ENCODE measurements at regions not wholly inside any gene's neighbourhood (a gene's known extent, or its start where the extent isn't known, plus 50 kb on each side); places are given as distances from the start of the nearest gene placed in this dataset.

DNA sequence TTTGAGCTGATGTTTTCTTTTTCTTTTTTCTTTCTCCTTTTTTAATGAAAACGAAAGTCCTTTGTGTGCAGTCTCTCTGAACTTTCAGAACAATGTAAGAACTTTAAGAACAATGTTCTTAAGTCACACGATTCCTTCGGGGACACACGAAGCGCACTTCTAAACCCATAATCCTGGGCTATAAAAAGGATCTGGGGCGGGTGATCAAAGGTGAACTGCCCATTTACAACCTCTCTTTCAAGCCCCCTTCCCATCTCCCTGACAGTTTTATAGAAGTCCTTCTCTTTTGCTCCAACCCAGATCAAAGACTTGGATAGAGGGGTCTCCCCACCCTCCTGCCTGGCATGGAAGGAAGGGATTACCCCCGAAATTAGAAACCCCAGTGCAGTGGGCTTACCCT is 126.8 kb downstream of the BDH1 start:
- H3K4me2 ChIP-seq (ENCODE audit: low read length) = no peak overlapping the region
- no peak overlapping the region for H3K9ac ChIP-seq (ENCODE audit: low read depth, low read length)
- H3K9me3 ChIP-seq (replicated peaks; ENCODE audit: low read length) = no peaks in the 10 kb centered on the region
- H3K4me3 ChIP-seq (ENCODE audit: low read length) = no peak overlapping the region
- H3K36me3 ChIP-seq (ENCODE audit: insufficient read depth, low read length) = no peaks in the 10 kb centered on the region
- H3K4me1 ChIP-seq (ENCODE audit: control insufficient read depth, insufficient read depth, low read length) = peaks cover 34% of the 10 kb centered on the region
- peaks cover 49% of the 10 kb centered on the region for H3K27me3 ChIP-seq (ENCODE audit: control insufficient read depth, insufficient read depth, low read length)

DNA sequence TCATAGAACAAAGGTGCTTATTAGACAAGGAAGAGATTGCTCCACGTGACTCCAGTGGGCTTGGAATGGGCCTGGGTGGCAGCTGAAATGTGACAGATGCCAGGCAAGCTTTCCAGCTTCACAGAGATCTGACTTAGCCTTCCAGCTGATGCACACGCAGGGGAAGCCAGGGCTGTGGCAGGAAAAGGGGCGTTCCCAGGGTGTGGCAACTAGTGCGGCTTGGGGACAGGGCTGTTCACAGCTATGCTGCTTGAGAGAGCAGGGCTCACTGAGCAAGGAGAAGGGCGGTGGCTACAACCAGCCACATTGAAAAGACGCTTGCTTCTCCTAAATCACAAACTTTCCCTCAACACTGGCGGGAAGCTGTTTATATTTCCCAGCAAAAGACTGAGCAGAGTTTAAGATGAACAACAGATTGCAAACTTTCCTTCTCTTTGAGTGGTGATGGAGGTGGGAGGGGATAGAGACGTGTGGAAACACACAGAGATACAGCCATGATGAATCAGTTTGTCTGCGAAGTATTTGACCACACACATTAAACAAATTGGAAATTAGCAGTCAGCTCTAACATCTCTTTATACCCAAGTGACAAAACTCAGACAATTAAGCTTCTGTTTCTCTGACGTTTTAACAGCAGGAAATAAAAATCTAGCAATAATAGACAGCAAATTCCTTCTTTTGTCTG is 127.5 kb downstream of the BDH1 start:
- H3K4me1 ChIP-seq (ENCODE audit: control insufficient read depth, insufficient read depth, low read length) = peaks cover 34% of the 10 kb centered on the region
- H3K9me3 ChIP-seq (replicated peaks; ENCODE audit: low read length) = no peaks in the 10 kb centered on the region
- no peaks in the 10 kb centered on the region for H3K36me3 ChIP-seq (ENCODE audit: insufficient read depth, low read length)
- no peak overlapping the region for H3K9ac ChIP-seq (ENCODE audit: low read depth, low read length)
- H3K27me3 ChIP-seq (ENCODE audit: control insufficient read depth, insufficient read depth, low read length) = peaks cover 52% of the 10 kb centered on the region
- H3K4me3 ChIP-seq (ENCODE audit: low read length) = no peak overlapping the region
- no peak overlapping the region for H3K4me2 ChIP-seq (ENCODE audit: low read length)

DNA sequence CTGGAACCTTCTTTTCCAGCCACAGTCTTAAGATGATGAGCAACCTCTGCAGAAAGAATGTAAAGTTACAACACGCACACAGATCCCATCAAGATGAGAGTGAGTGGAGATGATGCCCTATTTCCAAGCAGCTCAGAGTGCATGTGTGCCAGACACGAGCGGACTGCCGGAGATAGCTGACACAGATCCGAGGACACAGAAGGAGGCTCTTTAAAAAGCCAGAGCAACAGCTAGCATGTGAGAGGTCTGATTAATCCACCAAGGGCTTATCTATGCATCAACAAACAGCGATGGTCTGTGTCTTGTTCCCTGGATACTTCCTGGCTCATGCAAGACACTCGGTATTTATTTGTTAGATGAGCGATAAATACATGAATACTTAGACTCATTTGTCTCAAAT is 128.6 kb upstream of the DLG1 start:
- H3K4me1 ChIP-seq (ENCODE audit: control insufficient read depth, insufficient read depth, low read length) = peaks cover 35% of the 10 kb centered on the region
- H3K27me3 ChIP-seq (ENCODE audit: control insufficient read depth, insufficient read depth, low read length) = peaks cover 53% of the 10 kb centered on the region
- no peaks in the 10 kb centered on the region for H3K9me3 ChIP-seq (replicated peaks; ENCODE audit: low read length)
- H3K9ac ChIP-seq (ENCODE audit: low read depth, low read length) = no peak overlapping the region
- H3K4me2 ChIP-seq (ENCODE audit: low read length) = no peak overlapping the region
- H3K36me3 ChIP-seq (ENCODE audit: insufficient read depth, low read length) = no peaks in the 10 kb centered on the region
- H3K4me3 ChIP-seq (ENCODE audit: low read length) = no peak overlapping the region

DNA sequence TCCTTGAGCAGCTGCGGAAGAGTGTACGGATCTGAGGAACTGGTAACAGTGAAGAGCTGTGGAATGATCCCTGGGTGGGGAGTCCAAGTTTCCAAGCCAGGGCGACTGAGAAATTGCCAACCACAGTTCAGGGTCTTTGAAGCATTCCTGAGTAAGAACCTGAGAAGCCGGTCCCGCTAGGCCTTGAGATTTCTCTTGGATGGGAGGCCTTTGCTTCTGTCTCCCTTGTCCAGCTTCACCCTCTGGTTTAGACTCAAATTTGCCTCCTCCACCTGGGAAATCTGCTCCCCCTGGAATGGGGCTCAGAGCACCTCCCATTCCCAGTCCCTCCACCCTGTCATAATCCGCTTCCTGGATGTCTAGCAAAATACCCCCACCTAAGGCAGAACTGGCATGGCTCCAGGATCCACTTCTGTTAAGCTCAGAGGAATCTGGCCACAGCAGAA is 127.7 kb upstream of the DLG1 start:
- Histone ChIP-seq H3K4me3 (ENCODE audit: low read length) (no peak overlapping the region), H3K27me3 (ENCODE audit: control insufficient read depth, insufficient read depth, low read length) (peaks cover 53% of the 10 kb centered on the region), H3K4me2 (ENCODE audit: low read length) (no peak overlapping the region), H3K36me3 (ENCODE audit: insufficient read depth, low read length) (no peaks in the 10 kb centered on the region), H3K9ac (ENCODE audit: low read depth, low read length) (no peak overlapping the region), H3K9me3 (replicated peaks; ENCODE audit: low read length) (no peaks in the 10 kb centered on the region), H3K4me1 (ENCODE audit: control insufficient read depth, insufficient read depth, low read length) (peaks cover 30% of the 10 kb centered on the region)

DNA sequence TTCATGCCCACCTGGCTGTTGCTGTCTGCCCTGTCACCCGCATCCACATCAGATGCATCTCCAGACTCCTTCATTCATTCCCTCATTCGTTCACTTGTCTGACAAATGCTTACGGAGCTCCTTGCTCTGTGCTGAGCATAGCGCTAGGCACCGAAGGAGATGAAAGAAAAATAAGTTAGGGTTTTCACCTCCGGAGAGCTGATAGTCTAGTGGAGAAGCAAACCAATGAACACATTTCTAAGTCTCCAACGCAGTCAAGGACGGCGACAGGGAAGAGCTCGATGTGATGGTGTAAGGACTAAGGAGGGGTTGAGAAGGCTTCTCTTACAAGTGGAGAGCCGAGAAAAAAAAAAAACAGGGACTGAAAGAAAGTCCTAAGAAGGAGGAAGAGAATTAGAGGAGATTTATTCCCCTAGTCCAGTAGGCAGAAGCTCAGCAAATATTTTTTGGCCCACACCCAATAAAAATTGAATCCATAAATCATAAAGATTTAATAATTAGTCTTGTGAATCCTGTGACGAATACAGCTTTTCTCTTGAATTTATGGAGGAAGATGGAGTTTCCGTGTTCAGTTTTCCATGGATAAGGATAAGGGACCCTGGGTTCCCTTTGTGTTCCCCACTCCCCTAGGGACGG is 127.2 kb upstream of the DLG1 start:
- peaks cover 54% of the 10 kb centered on the region for H3K27me3 ChIP-seq (ENCODE audit: control insufficient read depth, insufficient read depth, low read length)
- H3K4me1 ChIP-seq (ENCODE audit: control insufficient read depth, insufficient read depth, low read length) = peaks cover 25% of the 10 kb centered on the region
- no peak overlapping the region for H3K9ac ChIP-seq (ENCODE audit: low read depth, low read length)
- H3K4me2 ChIP-seq (ENCODE audit: low read length) = no peak overlapping the region
- no peaks in the 10 kb centered on the region for H3K9me3 ChIP-seq (replicated peaks; ENCODE audit: low read length)
- H3K36me3 ChIP-seq (ENCODE audit: insufficient read depth, low read length) = no peaks in the 10 kb centered on the region
- no peak overlapping the region for H3K4me3 ChIP-seq (ENCODE audit: low read length)

DNA sequence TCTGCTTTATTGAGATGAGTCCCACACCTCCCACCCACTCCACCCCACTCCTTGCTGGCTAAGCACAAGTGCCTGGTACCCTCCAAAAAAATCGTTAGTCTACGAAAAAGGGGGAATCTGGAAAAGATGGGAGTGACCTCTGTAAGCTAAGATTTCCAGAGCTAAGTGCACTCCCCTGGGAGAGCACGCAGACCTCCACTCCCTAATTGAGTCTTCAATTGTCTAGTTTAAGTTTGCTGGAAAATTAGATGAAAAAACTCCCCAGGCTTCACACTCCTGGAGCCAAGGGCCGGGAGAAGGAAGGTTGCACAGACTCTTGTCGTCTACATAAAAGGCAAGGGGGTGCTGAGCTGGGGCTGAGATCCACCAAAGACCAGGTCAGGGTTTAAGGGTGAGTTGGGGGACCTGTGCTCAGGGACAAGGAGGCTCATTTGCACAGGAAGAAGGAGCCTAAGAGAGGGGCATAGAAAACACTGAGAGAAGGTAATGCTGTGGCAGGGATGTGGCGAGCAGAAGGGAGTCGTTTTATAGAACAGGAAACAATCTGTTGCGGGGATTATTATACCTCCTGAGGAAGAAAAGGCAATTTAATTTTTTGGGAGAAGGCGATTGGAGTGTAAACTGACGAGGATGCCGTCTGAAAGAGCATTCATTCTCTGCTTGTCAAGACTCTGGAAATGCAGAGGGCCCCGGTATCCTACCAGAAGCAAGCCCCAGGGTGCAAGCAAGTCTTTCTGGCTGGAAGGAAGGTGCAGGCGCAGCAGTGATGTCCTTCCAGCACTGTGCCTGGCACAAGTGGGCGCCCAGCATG is 126.5 kb upstream of the DLG1 start:
- Histone ChIP-seq H3K36me3 (ENCODE audit: insufficient read depth, low read length) (no peaks in the 10 kb centered on the region), H3K27me3 (ENCODE audit: control insufficient read depth, insufficient read depth, low read length) (peaks cover 61% of the 10 kb centered on the region), H3K4me2 (ENCODE audit: low read length) (no peak overlapping the region), H3K4me3 (ENCODE audit: low read length) (no peak overlapping the region), H3K4me1 (ENCODE audit: control insufficient read depth, insufficient read depth, low read length) (peaks cover 22% of the 10 kb centered on the region), H3K9me3 (replicated peaks; ENCODE audit: low read length) (no peaks in the 10 kb centered on the region), H3K9ac (ENCODE audit: low read depth, low read length) (no peak overlapping the region)

DNA sequence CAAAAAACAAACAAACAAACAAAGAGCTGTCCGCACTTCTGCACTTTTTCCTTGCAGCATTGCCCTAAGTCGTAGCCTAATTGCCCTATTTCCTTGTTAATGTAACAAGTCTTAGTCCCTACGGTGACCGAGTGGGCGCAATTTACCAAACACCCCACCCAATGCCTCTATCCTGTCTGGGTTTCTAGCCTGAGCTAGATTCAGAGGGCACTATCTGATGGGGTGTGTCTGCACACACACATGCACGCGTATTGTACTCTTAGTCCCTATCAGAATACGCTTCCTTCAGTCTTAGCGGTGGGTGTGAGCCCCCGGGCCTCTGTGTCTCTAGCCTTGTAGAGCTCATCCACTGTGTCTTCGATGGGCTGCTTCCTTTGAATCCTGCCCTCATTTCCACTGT is 125.9 kb upstream of the DLG1 start:
- H3K27me3 ChIP-seq (ENCODE audit: control insufficient read depth, insufficient read depth, low read length) = peaks cover 62% of the 10 kb centered on the region

DNA sequence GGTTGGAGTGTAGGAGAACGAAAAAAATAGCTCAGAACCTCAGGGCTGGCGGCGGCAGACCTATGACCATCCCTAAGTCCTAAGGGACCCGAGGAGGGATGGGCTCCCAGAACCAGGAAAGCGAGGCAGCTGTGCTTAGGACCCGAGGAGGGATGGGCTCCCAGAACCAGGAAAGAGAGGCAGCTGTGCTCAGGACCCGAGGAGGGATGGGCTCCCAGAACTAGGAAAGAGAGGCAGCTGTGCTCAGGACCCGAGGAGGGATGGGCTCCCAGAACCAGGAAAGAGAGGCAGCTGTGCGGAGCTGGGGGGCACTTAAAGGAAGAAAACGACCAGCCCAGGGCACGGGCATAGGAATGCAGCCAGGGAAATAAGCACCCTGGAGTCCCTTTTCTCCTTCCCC is 125.0 kb upstream of the DLG1 start:
- no peak overlapping the region for H3K9ac ChIP-seq (ENCODE audit: low read depth, low read length)
- no peaks in the 10 kb centered on the region for H3K36me3 ChIP-seq (ENCODE audit: insufficient read depth, low read length)
- peaks cover 66% of the 10 kb centered on the region for H3K27me3 ChIP-seq (ENCODE audit: control insufficient read depth, insufficient read depth, low read length)
- H3K4me1 ChIP-seq (ENCODE audit: control insufficient read depth, insufficient read depth, low read length) = peaks cover 17% of the 10 kb centered on the region
- H3K4me3 ChIP-seq (ENCODE audit: low read length) = no peak overlapping the region
- H3K4me2 ChIP-seq (ENCODE audit: low read length) = no peak overlapping the region
- no peaks in the 10 kb centered on the region for H3K9me3 ChIP-seq (replicated peaks; ENCODE audit: low read length)

More for the DNA sequence above, 125.9 kb upstream of the DLG1 start:
- Histone ChIP-seq H3K36me3 (ENCODE audit: insufficient read depth, low read length) (no peaks in the 10 kb centered on the region), H3K9ac (ENCODE audit: low read depth, low read length) (no peak overlapping the region), H3K4me3 (ENCODE audit: low read length) (no peak overlapping the region), H3K4me2 (ENCODE audit: low read length) (no peak overlapping the region), H3K9me3 (replicated peaks; ENCODE audit: low read length) (no peaks in the 10 kb centered on the region), H3K4me1 (ENCODE audit: control insufficient read depth, insufficient read depth, low read length) (peaks cover 19% of the 10 kb centered on the region)

DNA sequence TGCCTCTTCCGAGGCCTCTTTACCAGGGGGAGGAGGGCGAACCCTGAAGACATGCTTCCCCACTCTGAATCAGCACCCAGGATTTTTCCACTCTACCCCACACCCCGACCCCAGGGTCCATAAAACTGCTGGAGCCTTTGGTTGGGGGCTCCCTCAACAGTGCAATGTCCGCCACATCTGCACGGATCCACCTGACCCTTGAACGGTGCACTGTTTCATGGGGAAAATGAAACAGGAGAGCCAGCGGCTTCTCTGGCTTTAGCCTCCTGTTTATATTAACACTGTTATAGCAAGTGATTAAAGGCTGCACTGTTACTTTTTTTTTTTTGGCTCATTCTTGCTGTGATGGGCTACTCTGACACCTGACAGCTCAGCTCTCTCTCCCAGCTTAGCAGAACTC is 124.1 kb upstream of the DLG1 start:
- Histone ChIP-seq H3K4me1 (ENCODE audit: control insufficient read depth, insufficient read depth, low read length) (peaks cover 11% of the 10 kb centered on the region), H3K4me2 (ENCODE audit: low read length) (no peak overlapping the region), H3K9ac (ENCODE audit: low read depth, low read length) (no peak overlapping the region), H3K9me3 (replicated peaks; ENCODE audit: low read length) (no peaks in the 10 kb centered on the region), H3K4me3 (ENCODE audit: low read length) (no peak overlapping the region), H3K27me3 (ENCODE audit: control insufficient read depth, insufficient read depth, low read length) (peaks cover 64% of the 10 kb centered on the region), H3K36me3 (ENCODE audit: insufficient read depth, low read length) (no peaks in the 10 kb centered on the region)

DNA sequence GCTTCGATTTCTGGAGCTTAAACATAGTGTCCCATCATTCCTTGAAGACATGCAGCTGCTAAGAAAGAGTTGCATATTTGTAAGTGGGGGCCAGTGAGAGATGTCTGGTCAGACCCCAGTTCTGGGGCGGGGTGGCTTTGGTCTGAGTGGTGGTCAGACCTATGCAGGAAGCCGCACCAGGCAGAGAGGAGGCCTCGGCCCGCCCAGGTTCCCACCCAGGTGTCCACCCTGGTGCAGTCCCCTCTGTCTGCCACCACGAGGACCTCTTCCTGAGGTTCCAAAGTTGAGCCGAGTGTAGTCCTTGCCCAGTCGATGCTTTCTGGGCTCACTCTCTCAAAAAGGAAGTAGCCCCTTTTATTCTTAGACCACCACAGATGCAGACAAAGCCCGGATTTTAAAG is 122.6 kb upstream of the DLG1 start:
- H3K9me3 ChIP-seq (replicated peaks; ENCODE audit: low read length) = no peaks in the 10 kb centered on the region
- no peaks in the 10 kb centered on the region for H3K36me3 ChIP-seq (ENCODE audit: insufficient read depth, low read length)
- no peak overlapping the region for H3K4me3 ChIP-seq (ENCODE audit: low read length)
- H3K4me2 ChIP-seq (ENCODE audit: low read length) = no peak overlapping the region
- H3K27me3 ChIP-seq (ENCODE audit: control insufficient read depth, insufficient read depth, low read length) = peaks cover 61% of the 10 kb centered on the region
- peaks cover 8% of the 10 kb centered on the region for H3K4me1 ChIP-seq (ENCODE audit: control insufficient read depth, insufficient read depth, low read length)
- H3K9ac ChIP-seq (ENCODE audit: low read depth, low read length) = no peak overlapping the region

DNA sequence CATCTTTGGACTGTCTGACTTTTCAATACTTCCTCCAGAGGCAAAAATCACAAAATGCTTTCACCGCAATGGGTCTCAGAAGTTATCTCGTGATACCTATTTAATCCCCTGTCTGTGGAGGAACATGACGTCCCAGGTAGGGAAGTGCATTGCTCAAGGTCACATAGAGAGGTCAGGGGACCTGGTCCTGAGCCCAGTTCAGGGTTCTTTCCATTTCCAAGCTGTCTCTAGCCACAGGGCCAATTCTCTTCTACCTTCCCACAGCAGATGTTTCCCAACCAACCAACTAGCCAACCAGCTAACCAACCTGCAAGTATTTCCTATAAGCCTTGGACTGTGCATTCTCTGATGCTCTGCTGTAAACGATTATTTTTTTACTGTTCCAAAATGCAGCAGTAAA is 122.2 kb upstream of the DLG1 start:
- H3K27me3 ChIP-seq (ENCODE audit: control insufficient read depth, insufficient read depth, low read length) = peaks cover 56% of the 10 kb centered on the region
- H3K4me1 ChIP-seq (ENCODE audit: control insufficient read depth, insufficient read depth, low read length) = peaks cover 7% of the 10 kb centered on the region
- no peak overlapping the region for H3K9ac ChIP-seq (ENCODE audit: low read depth, low read length)
- H3K4me3 ChIP-seq (ENCODE audit: low read length) = no peak overlapping the region
- H3K9me3 ChIP-seq (replicated peaks; ENCODE audit: low read length) = no peaks in the 10 kb centered on the region
- H3K36me3 ChIP-seq (ENCODE audit: insufficient read depth, low read length) = no peaks in the 10 kb centered on the region
- no peak overlapping the region for H3K4me2 ChIP-seq (ENCODE audit: low read length)
